Mesothelial cell of epicardium (in vitro differentiated cells): ENCODE measurements at regions not wholly inside any gene's neighbourhood (a gene's known extent, or its start where the extent isn't known, plus 50 kb on each side); places are given as distances from the start of the nearest gene placed in this dataset.

Experiments used
- DNase-seq, 2 experiments: peaks; one replicate each; pipeline ENCODE4 v3.0.0; 2021; ENCODE audit warnings: low spot score in 2 of 2; ENCODE audit not compliant: unreplicated experiment in 2 of 2
- H3K27ac Mint-ChIP-seq: 2 replicates; pipeline ENCODE4 v1.8.0; 2021; ENCODE audit warnings: mixed read lengths
- H3K27me3 Mint-ChIP-seq: 2 replicates; pipeline ENCODE4 v1.8.0; 2021; ENCODE audit warnings: low read depth, mixed read lengths
- H3K36me3 Mint-ChIP-seq: 2 replicates; pipeline ENCODE4 v1.8.0; 2021; ENCODE audit warnings: mixed read lengths
- H3K4me1 Mint-ChIP-seq: 2 replicates; pipeline ENCODE4 v1.8.0; 2021; ENCODE audit warnings: mixed read lengths
- H3K4me3 Mint-ChIP-seq: 2 replicates; pipeline ENCODE4 v1.8.0; 2021; ENCODE audit warnings: mild to moderate bottlenecking, moderate library complexity, mixed read lengths
- H3K9me3 Mint-ChIP-seq: 2 replicates; pipeline ENCODE4 v1.8.0; 2021; ENCODE audit warnings: mixed read lengths
- CTCF ChIP-seq: fragments of 200-600 bp; sonication (generic); IDR thresholded peaks from one replicate; pipeline ENCODE4 v1.5.0; 2021; ENCODE audit warnings: antibody characterized with exemption; ENCODE audit not compliant: unreplicated experiment

- Mint-ChIP-seq H3K27me3 (no peaks in the 10 kb centered on the region), H3K4me1 (no peaks in the 10 kb centered on the region), H3K27ac (no peak overlapping the region), H3K4me3 (no peak overlapping the region), H3K36me3 (peaks cover 1% of the 10 kb centered on the region), H3K9me3 (peaks cover 18% of the 10 kb centered on the region)
- TF ChIP-seq CTCF = no peak
- DNase-seq = no peak
These were observed 969.7 kb upstream of the CDH10 start for GRCh38 chr5:25614466-25614865.

- H3K27me3 Mint-ChIP-seq = no peaks in the 10 kb centered on the region
- TF ChIP-seq CTCF = no peak
- no peak overlapping the region for H3K4me3 Mint-ChIP-seq
- no peaks in the 10 kb centered on the region for H3K36me3 Mint-ChIP-seq
- no peaks in the 10 kb centered on the region for H3K4me1 Mint-ChIP-seq
- no peak overlapping the region for H3K27ac Mint-ChIP-seq
- H3K9me3 Mint-ChIP-seq = peaks cover 17% of the 10 kb centered on the region
- no peak for DNase-seq
These were observed 959.9 kb upstream of the CDH10 start for GRCh38 chr5:25604681-25605080.

- Mint-ChIP-seq H3K9me3 (peaks cover 17% of the 10 kb centered on the region), H3K27me3 (no peaks in the 10 kb centered on the region), H3K27ac (no peak overlapping the region), H3K36me3 (no peaks in the 10 kb centered on the region), H3K4me1 (no peaks in the 10 kb centered on the region), H3K4me3 (no peak overlapping the region)
- no peak for DNase-seq
- no peak for TF ChIP-seq CTCF
These were observed 934.3 kb upstream of the CDH10 start for GRCh38 chr5:25579111-25579510.

GRCh38 chr5:25573691-25574090, 928.9 kb upstream of the CDH10 start:
- H3K4me1 Mint-ChIP-seq = peaks cover 4% of the 10 kb centered on the region

GRCh38 chr5:25570067-25570583, 925.3 kb upstream of the CDH10 start:
- H3K9me3 Mint-ChIP-seq = peaks cover 6% of the 10 kb centered on the region
- peaks cover 4% of the 10 kb centered on the region for H3K4me1 Mint-ChIP-seq
- H3K4me3 Mint-ChIP-seq = no peak overlapping the region
- no peaks in the 10 kb centered on the region for H3K36me3 Mint-ChIP-seq
- TF ChIP-seq CTCF = no peak
- H3K27me3 Mint-ChIP-seq = no peaks in the 10 kb centered on the region
- no peak for DNase-seq
- no peak overlapping the region for H3K27ac Mint-ChIP-seq

More at GRCh38 chr5:25573691-25574090, 928.9 kb upstream of the CDH10 start:
- no peak for TF ChIP-seq CTCF
- H3K36me3 Mint-ChIP-seq = no peaks in the 10 kb centered on the region
- peaks cover 6% of the 10 kb centered on the region for H3K9me3 Mint-ChIP-seq
- no peak for DNase-seq
- H3K27me3 Mint-ChIP-seq = no peaks in the 10 kb centered on the region
- H3K4me3 Mint-ChIP-seq = no peak overlapping the region
- no peak overlapping the region for H3K27ac Mint-ChIP-seq

- no peak for TF ChIP-seq CTCF
- H3K9me3 Mint-ChIP-seq = peaks cover 10% of the 10 kb centered on the region
- no peaks in the 10 kb centered on the region for H3K27me3 Mint-ChIP-seq
- no peak for DNase-seq
- H3K4me3 Mint-ChIP-seq = no peak overlapping the region
- peaks cover under 1% of the 10 kb centered on the region for H3K36me3 Mint-ChIP-seq
- H3K4me1 Mint-ChIP-seq = peaks cover 4% of the 10 kb centered on the region
- H3K27ac Mint-ChIP-seq = no peak overlapping the region
These were observed 924.3 kb upstream of the CDH10 start for GRCh38 chr5:25568989-25569625.
